HG02588 (cell line): ENCODE measurements at regions not wholly inside any gene's neighbourhood (a gene's known extent, or its start where the extent isn't known, plus 50 kb on each side); places are given as distances from the start of the nearest gene placed in this dataset.
"Not testable (repeated sequence)": the region's sequence is repeated elsewhere in the genome, so short reads cannot be mapped to it uniquely, and the experiment has no call there.

Experiments
- ATAC-seq: cut with Tn5 transposase; IDR thresholded peaks from one replicate; pipeline ENCODE4 v1.9.1; 2021; ENCODE audit warnings: mild to moderate bottlenecking, moderate library complexity; ENCODE audit not compliant: unreplicated experiment

DNA sequence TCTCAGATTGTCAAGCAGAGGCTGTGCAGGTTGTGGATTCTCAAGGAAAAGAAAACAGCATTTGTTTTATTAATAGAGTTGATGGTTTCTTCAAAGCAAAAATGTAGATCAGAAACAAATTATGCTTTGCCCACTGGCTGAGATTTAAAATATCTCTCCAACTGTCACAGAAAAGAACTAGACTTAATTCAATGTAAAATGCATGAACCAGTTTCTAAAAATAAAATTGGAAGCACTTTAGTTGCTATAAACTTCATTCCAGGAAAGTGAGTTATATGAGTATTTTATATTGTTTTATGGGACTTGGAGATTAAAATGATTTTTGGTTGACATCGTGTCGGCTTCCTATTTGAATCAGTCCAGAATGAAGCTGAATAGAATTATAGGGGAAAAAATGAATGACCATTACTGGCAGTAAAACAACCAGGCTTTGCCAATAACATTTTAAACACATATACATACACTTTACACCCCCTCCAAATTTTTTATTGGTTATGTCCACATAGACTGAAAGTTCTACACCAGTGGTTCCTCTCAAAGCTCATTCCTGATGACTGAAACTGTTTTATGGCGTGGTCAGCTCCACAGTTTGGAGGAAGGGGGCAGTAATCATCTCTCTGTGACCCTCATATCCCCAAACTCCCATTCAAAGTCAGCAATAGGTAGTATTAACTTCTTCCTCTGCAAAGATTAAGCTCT is 55.5 kb upstream of the DAAM1 start:
- ATAC-seq = no peak

DNA sequence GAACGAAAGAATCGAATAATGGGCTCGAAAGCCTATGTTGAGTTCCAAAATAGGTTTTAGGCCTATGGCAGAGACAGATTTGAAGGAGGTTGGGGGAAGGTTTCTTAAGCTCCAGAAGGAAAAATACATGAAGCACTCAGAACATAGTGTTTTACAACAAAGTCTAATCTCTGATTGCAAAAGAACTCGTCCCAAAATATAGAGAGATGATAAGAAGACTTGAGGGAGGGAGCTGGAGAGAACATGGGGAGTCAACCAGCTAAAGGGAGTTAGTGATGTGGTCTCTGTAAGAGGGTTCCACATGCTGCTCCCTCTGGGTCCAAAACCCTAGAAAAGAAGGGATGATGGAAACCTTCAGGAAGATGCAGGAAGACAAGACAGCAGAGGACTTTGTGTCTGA is 54.8 kb upstream of the DAAM1 start:
- ATAC-seq = no peak

DNA sequence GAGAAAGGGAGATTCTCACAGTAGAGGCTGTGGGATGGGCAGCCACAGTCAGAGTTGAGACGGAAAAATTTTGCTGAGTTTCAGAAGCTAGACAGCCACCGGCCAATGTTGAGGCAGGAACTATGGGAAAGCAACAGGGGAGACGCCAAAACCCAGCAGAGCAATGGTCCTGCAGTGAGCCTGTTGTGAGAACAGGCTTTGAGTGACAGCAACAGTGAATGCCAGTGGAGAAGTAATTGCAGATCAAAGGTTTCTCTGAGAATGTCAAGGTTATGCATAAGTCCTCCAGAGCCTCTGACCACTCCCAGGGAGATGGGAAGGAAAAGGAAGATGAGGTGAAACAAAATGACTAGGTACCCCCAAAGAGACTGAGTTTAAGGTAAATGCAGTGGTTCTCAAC is 54.2 kb upstream of the DAAM1 start:
- ATAC-seq = no peak

DNA sequence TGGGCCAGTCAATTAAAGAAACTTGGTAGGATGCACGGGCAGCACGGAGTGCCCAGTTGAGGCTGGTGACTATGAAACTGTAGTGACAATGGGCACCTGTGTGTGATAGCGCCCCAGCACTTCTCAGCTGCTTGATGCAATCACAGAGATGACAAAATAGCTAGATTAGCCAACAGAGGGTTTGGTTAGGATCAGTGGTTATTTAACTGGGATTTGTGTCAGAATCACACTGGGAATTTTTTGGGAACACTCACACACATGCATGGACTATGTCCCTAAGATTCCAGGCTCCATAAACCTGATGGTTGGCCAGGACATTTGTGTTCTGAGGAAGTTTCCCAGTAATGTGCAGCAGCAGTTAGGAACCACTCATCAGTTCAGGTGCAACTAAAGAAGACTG is 51.2 kb upstream of the DAAM1 start:
- ATAC-seq = no peak

DNA sequence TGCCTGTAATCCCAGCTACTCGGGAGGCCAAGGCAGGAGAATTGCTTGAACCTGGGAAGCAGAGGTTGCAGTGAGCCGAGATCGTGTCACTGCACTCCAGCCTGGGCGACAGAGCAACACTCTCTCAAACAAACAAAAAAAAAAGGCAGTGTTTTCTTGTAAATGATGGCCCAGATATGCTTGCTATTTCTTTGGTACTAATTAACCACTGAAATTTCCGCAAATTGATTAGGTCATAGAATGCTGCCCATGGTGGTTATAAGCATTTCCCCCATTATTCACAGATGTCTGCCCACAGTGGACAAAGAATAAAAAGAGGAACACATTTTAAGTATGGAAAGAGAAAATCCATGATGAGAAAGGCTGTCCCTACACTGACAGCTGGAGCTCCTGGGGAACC is 49.9 kb upstream of the DAAM1 start:
- ATAC-seq = not testable (repeated sequence)
